BLaER1 treated with 17β-estradiol and CSF1 and Interleukin-3, amounts not matched to agents 10 nM and 100 nM (cell line): ENCODE measurements at regions not wholly inside any gene's neighbourhood (a gene's known extent, or its start where the extent isn't known, plus 50 kb on each side); places are given as distances from the start of the nearest gene placed in this dataset.

Experiments used
- H3K27ac ChIP-seq, 11 experiments: shearing (Covaris generic); formaldehyde crosslinking; 2 replicates each; pipeline ENCODE4 v1.8.1; 2022
- H3K27me3 ChIP-seq, 11 experiments: shearing (Covaris generic); formaldehyde crosslinking; 2 replicates each; pipeline ENCODE4 v1.8.1; 2022
- H3K36me3 ChIP-seq, 11 experiments: shearing (Covaris generic); formaldehyde crosslinking; 2 replicates each; pipeline ENCODE4 v1.8.1; 2022
- H3K4me1 ChIP-seq, 10 experiments: shearing (Covaris generic); formaldehyde crosslinking; 2 replicates each; pipeline ENCODE4 v1.8.1; 2022
- H3K4me2 ChIP-seq, 11 experiments: shearing (Covaris generic); formaldehyde crosslinking; 2 replicates each; pipeline ENCODE4 v1.8.1; 2022
- H3K4me3 ChIP-seq, 10 experiments: shearing (Covaris generic); formaldehyde crosslinking; 2 replicates each; pipeline ENCODE4 v1.8.1; 2022
- H3K9ac ChIP-seq, 11 experiments: shearing (Covaris generic); formaldehyde crosslinking; 2 replicates each; pipeline ENCODE4 v1.8.1; 2022
- H3K9me3 ChIP-seq, 11 experiments: shearing (Covaris generic); formaldehyde crosslinking; replicated peaks in 1 of 11; 2 replicates each; pipeline ENCODE4 v1.8.1; 2022
- H4K20me1 ChIP-seq, 11 experiments: shearing (Covaris generic); formaldehyde crosslinking; 2 replicates each; pipeline ENCODE4 v1.8.1; 2022
- Cebpa-rat ChIP-seq, 11 experiments: shearing (Covaris generic); IDR thresholded peaks; 2 replicates each; pipeline ENCODE4 v1.8.1; 2022

DNA sequence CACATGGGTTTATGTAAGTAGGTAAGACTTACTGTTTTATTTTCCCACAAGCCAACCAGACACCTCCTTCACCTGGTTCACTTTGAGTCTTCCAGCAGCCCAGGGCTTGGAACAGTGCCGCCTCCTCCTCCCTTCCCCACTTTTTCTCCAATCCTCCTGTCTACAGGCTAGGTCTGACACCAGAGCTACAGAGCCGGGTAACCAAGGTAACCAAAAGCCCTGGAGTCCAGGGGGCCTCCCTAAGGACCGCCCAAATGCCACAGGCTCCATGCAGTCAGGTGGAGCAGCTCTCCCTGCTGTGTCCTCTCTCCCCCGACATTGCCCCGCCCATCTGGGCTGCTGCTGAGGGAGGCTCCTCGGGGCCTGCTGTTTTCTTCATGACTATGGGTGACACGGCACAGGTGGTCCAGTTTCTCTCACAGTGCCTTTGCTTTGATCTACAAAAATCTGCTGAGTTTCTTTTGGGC lies 138.0 kb upstream of the EFNA5 start:
- Histone ChIP-seq H3K9me3 (no peaks in the 10 kb centered on the region), H3K4me1 (peaks cover 4 to 14% (median 6%) of the 10 kb centered on the region in 10 experiments; a peak in 11 of 20 replicates), H3K4me2 (peak overlapping the region in 4 of 11 experiments; percentile 13 to 34 (median 24); a peak in 3 of 22 replicates), H3K27me3 (no peaks in the 10 kb centered on the region), H3K9ac (no peak overlapping the region), H4K20me1 (no peaks in the 10 kb centered on the region), H3K4me3 (no peak overlapping the region), H3K27ac (no peak overlapping the region), H3K36me3 (no peaks in the 10 kb centered on the region)
- TF ChIP-seq Cebpa-rat (IDR thresholded peaks at IDR 0.05), result no peak

- no peaks in the 10 kb centered on the region for H4K20me1 ChIP-seq
- H3K4me2 ChIP-seq, result no peak overlapping the region
- H3K9ac ChIP-seq, result no peak overlapping the region
- no peak overlapping the region for H3K4me3 ChIP-seq
- no peaks in the 10 kb centered on the region for H3K36me3 ChIP-seq
- H3K9me3 ChIP-seq, result no peaks in the 10 kb centered on the region
- no peak for TF ChIP-seq Cebpa-rat (IDR thresholded peaks at IDR 0.05)
- H3K4me1 ChIP-seq, result peaks cover under 1 to 9% (median 3%) of the 10 kb centered on the region in 10 experiments; a peak in 9 of 20 replicates
- H3K27me3 ChIP-seq, result no peaks in the 10 kb centered on the region
- H3K27ac ChIP-seq, result no peak overlapping the region
Observed at GRCh38 chr5:107807431-107807830, 136.7 kb upstream of the EFNA5 start.

DNA sequence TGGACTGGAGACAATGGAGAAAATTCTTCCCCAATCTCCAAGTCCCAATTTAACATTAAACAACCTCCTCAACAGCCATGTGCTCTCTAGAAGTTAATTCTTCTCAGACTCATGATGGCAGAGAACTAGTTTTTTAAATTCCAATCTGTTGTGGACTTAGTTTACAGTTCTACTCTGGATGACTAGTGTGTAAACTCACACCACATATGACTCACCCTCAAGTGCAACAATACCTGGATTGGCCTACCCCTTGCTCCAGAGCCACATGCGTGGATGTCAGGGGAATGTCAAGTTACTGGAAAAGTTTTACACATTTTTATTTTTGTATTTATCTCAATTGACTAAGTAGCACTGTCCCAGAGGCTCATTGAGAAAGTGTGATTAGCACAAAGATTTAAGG lies 136.0 kb upstream of the EFNA5 start:
- Histone ChIP-seq H3K4me2 (no peak overlapping the region), H3K9me3 (no peaks in the 10 kb centered on the region), H3K27me3 (no peaks in the 10 kb centered on the region), H4K20me1 (no peaks in the 10 kb centered on the region), H3K4me1 (peaks cover 0 to 6% (median 0%) of the 10 kb centered on the region in 10 experiments; a peak in 6 of 20 replicates), H3K36me3 (no peaks in the 10 kb centered on the region), H3K27ac (no peak overlapping the region), H3K4me3 (no peak overlapping the region), H3K9ac (no peak overlapping the region)
- TF ChIP-seq Cebpa-rat (IDR thresholded peaks at IDR 0.05), result no peak

GRCh38 chr5:107806271-107806670 lies 135.5 kb upstream of the EFNA5 start:
- H3K27ac ChIP-seq, result no peak overlapping the region

GRCh38 chr5:107805824-107806223 lies 135.1 kb upstream of the EFNA5 start:
- Histone ChIP-seq H3K36me3 (no peaks in the 10 kb centered on the region), H3K4me3 (no peak overlapping the region), H3K4me2 (no peak overlapping the region), H3K27ac (no peak overlapping the region), H3K27me3 (no peaks in the 10 kb centered on the region), H4K20me1 (no peaks in the 10 kb centered on the region), H3K4me1 (peaks cover 0 to 6% (median 0%) of the 10 kb centered on the region in 10 experiments; a peak in 6 of 20 replicates), H3K9ac (no peak overlapping the region), H3K9me3 (no peaks in the 10 kb centered on the region)
- TF ChIP-seq Cebpa-rat (IDR thresholded peaks at IDR 0.05), result no peak

More at GRCh38 chr5:107806271-107806670, 135.5 kb upstream of the EFNA5 start:
- no peaks in the 10 kb centered on the region for H3K9me3 ChIP-seq
- no peak for TF ChIP-seq Cebpa-rat (IDR thresholded peaks at IDR 0.05)
- H3K4me1 ChIP-seq, result peaks cover 0 to 6% (median 0%) of the 10 kb centered on the region in 10 experiments; a peak in 6 of 20 replicates
- no peaks in the 10 kb centered on the region for H3K36me3 ChIP-seq
- no peaks in the 10 kb centered on the region for H3K27me3 ChIP-seq
- H3K4me2 ChIP-seq, result no peak overlapping the region
- no peaks in the 10 kb centered on the region for H4K20me1 ChIP-seq
- H3K4me3 ChIP-seq, result no peak overlapping the region
- H3K9ac ChIP-seq, result no peak overlapping the region

DNA sequence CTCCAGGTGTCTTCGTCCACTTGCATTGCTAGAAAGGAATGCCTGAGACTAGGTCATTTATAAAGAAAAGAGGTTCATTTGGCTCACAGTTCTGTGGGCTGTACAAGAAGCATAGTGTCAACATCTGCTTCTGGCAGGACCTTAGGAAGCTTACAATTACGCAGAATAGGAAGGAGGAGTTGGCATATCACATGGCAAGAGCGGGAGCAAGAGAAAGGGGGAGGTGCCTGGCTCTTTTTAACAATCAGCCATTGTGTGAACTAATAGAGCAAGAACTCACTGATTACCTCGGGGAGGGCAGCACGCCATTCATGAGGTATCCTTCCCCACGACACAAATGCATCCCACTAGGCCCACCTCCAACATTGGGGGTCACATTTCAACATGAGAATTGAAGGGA lies 134.4 kb upstream of the EFNA5 start:
- no peak for TF ChIP-seq Cebpa-rat (IDR thresholded peaks at IDR 0.05)
- Histone ChIP-seq H3K4me3 (no peak overlapping the region), H3K9ac (no peak overlapping the region), H4K20me1 (no peaks in the 10 kb centered on the region), H3K36me3 (no peaks in the 10 kb centered on the region), H3K27me3 (no peaks in the 10 kb centered on the region), H3K4me1 (peaks cover 0 to 6% (median 0%) of the 10 kb centered on the region in 10 experiments; a peak in 6 of 20 replicates), H3K27ac (no peak overlapping the region), H3K4me2 (no peak overlapping the region), H3K9me3 (no peaks in the 10 kb centered on the region)

GRCh38 chr5:107803728-107804127 lies 133.0 kb upstream of the EFNA5 start:
- no peak for TF ChIP-seq Cebpa-rat (IDR thresholded peaks at IDR 0.05)
- Histone ChIP-seq H3K9me3 (no peaks in the 10 kb centered on the region), H3K4me3 (no peak overlapping the region), H3K36me3 (no peaks in the 10 kb centered on the region), H4K20me1 (no peaks in the 10 kb centered on the region), H3K4me1 (peaks cover 0 to 4% (median 0%) of the 10 kb centered on the region in 10 experiments; a peak in 6 of 20 replicates), H3K4me2 (no peak overlapping the region), H3K27me3 (no peaks in the 10 kb centered on the region), H3K9ac (no peak overlapping the region), H3K27ac (no peak overlapping the region)

DNA sequence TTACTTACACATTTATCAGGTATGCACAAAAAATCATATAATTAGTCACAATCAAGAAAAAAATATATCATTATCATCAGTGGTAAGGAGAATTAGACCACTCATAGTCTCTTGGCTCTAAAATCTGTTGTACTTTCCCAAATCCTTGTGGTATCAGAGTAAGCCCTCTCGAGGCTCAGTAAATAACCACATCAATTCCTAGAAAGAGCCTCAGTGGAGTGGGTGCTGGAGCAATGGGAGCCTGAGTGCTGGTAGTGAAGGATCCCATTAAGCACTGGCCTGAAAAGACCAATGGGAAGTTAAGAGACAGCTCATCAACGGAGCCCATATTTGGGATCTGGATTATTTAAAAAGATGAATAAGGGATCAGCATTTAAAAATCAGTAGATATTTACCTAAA lies 130.3 kb upstream of the EFNA5 start:
- no peaks in the 10 kb centered on the region for H3K27me3 ChIP-seq
- no peaks in the 10 kb centered on the region for H3K4me1 ChIP-seq
- H3K4me3 ChIP-seq, result no peak overlapping the region
- H3K9me3 ChIP-seq, result no peaks in the 10 kb centered on the region
- no peaks in the 10 kb centered on the region for H4K20me1 ChIP-seq
- no peak overlapping the region for H3K9ac ChIP-seq
- no peak overlapping the region for H3K27ac ChIP-seq
- no peak for TF ChIP-seq Cebpa-rat (IDR thresholded peaks at IDR 0.05)
- no peak overlapping the region for H3K4me2 ChIP-seq
- no peaks in the 10 kb centered on the region for H3K36me3 ChIP-seq

DNA sequence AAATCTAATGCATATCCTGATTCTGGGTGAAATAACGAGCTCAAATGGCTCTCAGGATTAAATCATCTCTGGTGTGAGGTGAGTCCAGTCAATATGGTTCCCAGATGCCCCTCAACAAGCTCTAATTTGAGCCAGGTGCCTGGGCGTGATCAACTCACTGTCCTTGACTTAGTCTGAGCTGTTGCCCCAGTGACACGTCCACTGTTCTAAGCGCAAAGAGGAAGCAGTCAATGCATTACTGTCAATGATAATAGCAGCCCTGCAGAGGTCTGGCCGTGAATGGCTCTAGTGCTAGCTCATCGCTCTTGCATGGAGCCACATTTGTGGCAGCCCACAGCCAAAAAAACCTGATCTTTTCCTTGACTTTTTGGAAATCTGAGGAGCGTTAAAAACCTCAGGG lies 128.6 kb upstream of the EFNA5 start:
- no peak overlapping the region for H3K9ac ChIP-seq
- no peak overlapping the region for H3K27ac ChIP-seq
- H3K36me3 ChIP-seq, result no peaks in the 10 kb centered on the region
- H3K4me2 ChIP-seq, result no peak overlapping the region
- no peak for TF ChIP-seq Cebpa-rat (IDR thresholded peaks at IDR 0.05)
- no peak overlapping the region for H3K4me3 ChIP-seq
- H3K9me3 ChIP-seq, result peaks cover 0 to 5% (median 0%) of the 10 kb centered on the region in 11 experiments; a peak in 1 of 22 replicates
- no peaks in the 10 kb centered on the region for H3K4me1 ChIP-seq
- no peaks in the 10 kb centered on the region for H3K27me3 ChIP-seq
- H4K20me1 ChIP-seq, result no peaks in the 10 kb centered on the region

GRCh38 chr5:107796797-107797196 lies 126.1 kb upstream of the EFNA5 start:
- no peak overlapping the region for H3K9ac ChIP-seq
- no peak overlapping the region for H3K4me2 ChIP-seq
- peaks cover 0 to 10% (median 0%) of the 10 kb centered on the region in 11 experiments; a peak in 3 of 22 replicates for H3K9me3 ChIP-seq
- no peaks in the 10 kb centered on the region for H3K36me3 ChIP-seq
- H3K4me1 ChIP-seq, result no peaks in the 10 kb centered on the region
- H3K4me3 ChIP-seq, result no peak overlapping the region
- TF ChIP-seq Cebpa-rat (IDR thresholded peaks at IDR 0.05), result no peak
- H3K27me3 ChIP-seq, result no peaks in the 10 kb centered on the region
- no peak overlapping the region for H3K27ac ChIP-seq
- H4K20me1 ChIP-seq, result no peaks in the 10 kb centered on the region
